Immature natural killer cell (primary cell): ENCODE measurements at regions not wholly inside any gene's neighbourhood (a gene's known extent, or its start where the extent isn't known, plus 50 kb on each side); places are given as distances from the start of the nearest gene placed in this dataset.

Source experiments
- DNase-seq, 3 donors: peaks; one replicate each; pipeline ENCODE4 v3.0.0; 2022; ENCODE audit warnings: mixed read lengths in 1 of 3
- H3K27ac Mint-ChIP-seq, 6 donors: one replicate each; pipeline ENCODE4 v1.8.0; 2020; ENCODE audit warnings: mixed read lengths in 6 of 6, mild to moderate bottlenecking in 5 of 6, inconsistent platforms in 4 of 6, moderate library complexity in 3 of 6
- H3K27me3 Mint-ChIP-seq, 3 donors: one replicate each; pipeline ENCODE4 v1.8.0; 2020 to 2021; ENCODE audit warnings: low read depth in 3 of 3, mild to moderate bottlenecking in 3 of 3, mixed read lengths in 3 of 3, moderate library complexity in 3 of 3, inconsistent platforms in 1 of 3
- H3K36me3 Mint-ChIP-seq, 3 donors: one replicate each; pipeline ENCODE4 v1.8.0; 2020; ENCODE audit warnings: mixed read lengths in 3 of 3, inconsistent platforms in 2 of 3, mild to moderate bottlenecking in 2 of 3
- H3K4me1 Mint-ChIP-seq, 2 donors: one replicate each; pipeline ENCODE4 v1.8.0; 2020; ENCODE audit warnings: inconsistent platforms in 2 of 2, mild to moderate bottlenecking in 2 of 2, mixed read lengths in 2 of 2, moderate library complexity in 1 of 2
- H3K4me3 Mint-ChIP-seq, 5 donors: one replicate each; pipeline ENCODE4 v1.8.0; 2020; ENCODE audit warnings: mild to moderate bottlenecking in 5 of 5, mixed read lengths in 5 of 5, inconsistent platforms in 3 of 5, moderate library complexity in 3 of 5
- H3K9me3 Mint-ChIP-seq, 6 donors: one replicate each; pipeline ENCODE4 v1.8.0; 2020; ENCODE audit warnings: mild to moderate bottlenecking in 6 of 6, mixed read lengths in 6 of 6, inconsistent platforms in 4 of 6, moderate library complexity in 3 of 6

DNA sequence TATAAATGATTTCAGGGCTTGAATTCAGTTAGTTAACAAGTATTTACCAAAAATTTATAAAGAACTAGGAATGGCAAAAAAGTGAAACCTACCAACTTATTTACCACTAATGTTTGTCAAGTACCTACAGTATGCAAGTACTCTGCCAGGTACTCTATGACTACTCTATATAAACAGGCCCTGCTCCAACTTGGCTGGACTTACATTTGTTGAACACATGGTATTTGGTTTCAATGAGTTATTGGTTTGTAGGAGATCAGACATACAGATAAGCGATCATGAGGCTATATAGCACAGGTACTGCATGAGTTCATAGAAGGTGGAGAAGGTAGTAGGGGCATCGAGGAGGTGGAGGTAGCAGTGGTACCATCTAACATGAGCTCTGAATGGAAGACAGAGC lies 159.9 kb upstream of the PDGFD start:
- no peak for DNase-seq
- Mint-ChIP-seq H3K27me3 (peaks cover 0 to 1% (median 0%) of the 10 kb centered on the region in 3 donors), H3K36me3 (no peaks in the 10 kb centered on the region), H3K4me1 (no peaks in the 10 kb centered on the region), H3K4me3 (no peak overlapping the region), H3K27ac (no peak overlapping the region), H3K9me3 (peaks cover 0 to 4% (median 0%) of the 10 kb centered on the region in 6 donors)

DNA sequence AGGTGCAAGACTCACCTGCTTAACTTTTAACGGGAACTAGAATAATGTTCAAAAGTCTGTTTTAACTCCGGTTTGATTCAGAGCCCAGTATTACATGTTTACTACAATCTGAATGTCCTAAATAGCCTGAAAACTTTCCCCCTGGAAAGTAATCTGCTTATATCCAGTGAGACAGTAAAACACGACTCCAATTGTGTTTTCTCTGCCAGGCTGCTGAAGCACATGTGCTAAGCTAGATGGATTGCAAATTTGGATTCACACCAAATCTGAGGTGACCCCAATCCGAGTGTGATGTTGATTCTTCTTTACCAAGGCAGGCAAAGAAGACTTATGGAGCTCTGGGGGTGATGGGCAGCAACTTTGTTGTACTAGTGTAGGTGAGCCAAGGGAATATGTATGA lies 158.7 kb upstream of the PDGFD start:
- DNase-seq: no peak
- H3K27me3 Mint-ChIP-seq: peaks cover 0 to 1% (median 0%) of the 10 kb centered on the region in 3 donors
- H3K9me3 Mint-ChIP-seq: peaks cover 0 to 6% (median 0%) of the 10 kb centered on the region in 6 donors
- H3K36me3 Mint-ChIP-seq: no peaks in the 10 kb centered on the region
- no peak overlapping the region for H3K27ac Mint-ChIP-seq
- no peak overlapping the region for H3K4me3 Mint-ChIP-seq
- H3K4me1 Mint-ChIP-seq: no peaks in the 10 kb centered on the region

DNA sequence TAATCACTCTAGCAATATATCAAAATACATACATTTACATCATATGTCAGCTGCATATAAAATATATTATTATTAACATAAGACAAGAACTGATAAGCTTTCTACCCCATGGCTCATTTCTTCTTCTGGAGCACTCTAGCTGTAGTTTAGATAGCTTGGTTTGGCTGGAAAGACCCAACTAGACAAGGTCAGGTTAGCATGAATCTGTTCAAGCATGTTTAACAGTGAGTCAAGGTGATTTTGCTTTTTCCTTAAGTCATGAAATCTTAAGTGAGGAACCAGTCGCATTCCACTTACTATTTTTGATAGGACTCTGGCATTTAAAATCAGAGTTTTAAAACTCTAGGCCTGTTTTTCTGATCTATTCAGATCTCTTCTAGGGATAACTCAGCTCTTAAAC lies 157.0 kb upstream of the PDGFD start:
- Mint-ChIP-seq H3K4me3 (no peak overlapping the region), H3K4me1 (no peaks in the 10 kb centered on the region), H3K36me3 (no peaks in the 10 kb centered on the region), H3K9me3 (peaks cover 0 to 6% (median 0%) of the 10 kb centered on the region in 6 donors), H3K27me3 (peaks cover 0 to 1% (median 0%) of the 10 kb centered on the region in 3 donors), H3K27ac (no peak overlapping the region)
- DNase-seq: no peak

DNA sequence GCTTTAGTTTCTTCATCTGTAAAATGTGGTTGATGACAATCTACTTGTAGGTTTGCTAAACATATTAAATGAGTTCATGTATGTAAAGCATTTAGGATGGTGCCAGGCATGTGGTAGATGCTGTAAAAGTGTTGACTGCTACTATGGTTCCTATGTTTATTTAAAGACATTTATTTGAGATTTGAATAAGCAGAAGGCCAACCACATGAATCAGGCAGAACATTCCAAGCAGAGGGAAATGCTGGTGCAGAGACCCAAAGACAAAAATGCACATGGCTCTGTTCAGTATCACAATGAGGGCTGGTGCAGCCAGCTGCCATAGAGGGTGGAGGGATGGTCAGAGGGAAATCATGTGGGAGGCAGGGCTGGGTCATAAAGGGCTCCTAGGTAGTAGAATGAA lies 156.2 kb upstream of the PDGFD start:
- Mint-ChIP-seq H3K4me1 (no peaks in the 10 kb centered on the region), H3K9me3 (peaks cover 0 to 6% (median 0%) of the 10 kb centered on the region in 6 donors), H3K4me3 (no peak overlapping the region), H3K36me3 (no peaks in the 10 kb centered on the region), H3K27me3 (peaks cover 0 to 1% (median 0%) of the 10 kb centered on the region in 3 donors), H3K27ac (no peak overlapping the region)
- DNase-seq: no peak

DNA sequence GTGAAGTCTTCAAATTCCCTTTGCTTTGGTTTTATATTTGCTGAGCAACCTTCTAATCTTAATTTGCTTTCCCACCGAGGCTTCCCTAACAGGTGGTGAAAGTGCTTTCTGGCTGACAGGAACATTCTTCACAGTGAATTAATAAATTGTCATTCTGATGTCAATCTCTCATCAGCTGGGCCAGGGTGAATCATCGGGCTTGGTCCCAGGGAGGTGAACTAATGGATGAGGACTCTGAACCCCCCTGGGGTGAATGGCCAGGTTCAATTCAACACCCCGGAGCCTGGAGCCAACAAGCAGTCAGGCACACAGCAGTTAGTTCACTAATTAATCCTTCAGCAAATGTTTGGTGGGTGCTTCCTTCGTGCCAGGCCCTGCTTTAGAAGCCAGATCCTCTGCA lies 155.4 kb upstream of the PDGFD start:
- peaks cover 0 to 2% (median 1%) of the 10 kb centered on the region in 3 donors for H3K27me3 Mint-ChIP-seq
- H3K9me3 Mint-ChIP-seq: peaks cover 0 to 4% (median 0%) of the 10 kb centered on the region in 6 donors
- no peak overlapping the region for H3K4me3 Mint-ChIP-seq
- no peak for DNase-seq
- H3K4me1 Mint-ChIP-seq: no peaks in the 10 kb centered on the region
- H3K27ac Mint-ChIP-seq: no peak overlapping the region
- H3K36me3 Mint-ChIP-seq: no peaks in the 10 kb centered on the region

DNA sequence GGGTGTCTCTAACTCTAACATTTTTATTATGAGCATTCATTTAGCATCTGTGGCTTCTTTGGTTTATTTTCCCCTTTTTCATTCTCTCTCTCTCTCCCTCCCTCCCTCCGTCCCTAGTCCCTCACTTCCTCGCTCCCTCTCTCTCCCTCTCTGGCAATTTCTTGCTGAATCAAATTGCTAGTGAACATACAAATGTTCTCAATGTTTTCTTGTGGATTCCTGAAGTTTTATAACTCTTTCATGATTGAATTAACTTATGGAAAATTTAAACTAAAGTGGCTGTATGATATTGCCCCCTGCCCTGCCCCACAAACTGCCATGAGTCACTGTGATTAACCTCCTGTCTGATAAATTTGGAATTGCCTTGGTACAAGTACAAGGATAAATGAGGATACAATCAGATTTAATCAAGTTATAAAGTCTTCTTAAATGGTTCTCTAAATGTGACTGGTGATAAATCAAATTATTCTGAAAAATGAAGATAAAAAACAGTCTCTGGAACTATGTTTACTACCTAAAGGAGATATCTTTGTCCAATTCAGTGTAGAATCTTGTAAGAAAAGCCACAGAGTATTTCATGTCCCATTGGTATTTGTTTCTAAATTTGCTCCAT lies 143.0 kb upstream of the PDGFD start:
- no peaks in the 10 kb centered on the region for H3K9me3 Mint-ChIP-seq
- H3K4me1 Mint-ChIP-seq: no peaks in the 10 kb centered on the region
- no peak overlapping the region for H3K27ac Mint-ChIP-seq
- peaks cover 0 to 7% (median 0%) of the 10 kb centered on the region in 3 donors for H3K27me3 Mint-ChIP-seq
- H3K4me3 Mint-ChIP-seq: no peak overlapping the region
- no peak for DNase-seq
- no peaks in the 10 kb centered on the region for H3K36me3 Mint-ChIP-seq

DNA sequence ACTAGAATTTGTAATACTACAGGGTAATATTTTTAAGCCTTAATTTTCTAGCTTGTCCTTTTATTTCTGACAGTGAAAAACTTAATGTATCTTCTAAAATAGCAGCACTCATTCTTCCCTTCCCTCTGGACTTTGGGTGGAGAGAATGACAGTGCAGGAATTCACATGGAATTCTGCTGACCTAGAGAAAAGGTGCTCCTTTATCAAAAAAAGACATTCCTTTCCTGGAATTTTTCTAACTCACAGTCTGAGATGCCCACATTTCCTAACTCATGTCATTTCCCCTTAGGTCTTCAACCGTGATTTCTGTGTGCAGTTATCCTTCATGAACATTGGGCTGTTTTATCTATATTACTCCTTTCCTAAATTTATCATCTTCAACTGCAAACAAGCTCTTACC lies 137.8 kb upstream of the PDGFD start:
- Mint-ChIP-seq H3K4me1 (no peaks in the 10 kb centered on the region), H3K4me3 (no peak overlapping the region), H3K27ac (no peak overlapping the region), H3K36me3 (no peaks in the 10 kb centered on the region), H3K27me3 (peaks cover 0 to 3% (median 2%) of the 10 kb centered on the region in 3 donors), H3K9me3 (no peaks in the 10 kb centered on the region)
- no peak for DNase-seq

DNA sequence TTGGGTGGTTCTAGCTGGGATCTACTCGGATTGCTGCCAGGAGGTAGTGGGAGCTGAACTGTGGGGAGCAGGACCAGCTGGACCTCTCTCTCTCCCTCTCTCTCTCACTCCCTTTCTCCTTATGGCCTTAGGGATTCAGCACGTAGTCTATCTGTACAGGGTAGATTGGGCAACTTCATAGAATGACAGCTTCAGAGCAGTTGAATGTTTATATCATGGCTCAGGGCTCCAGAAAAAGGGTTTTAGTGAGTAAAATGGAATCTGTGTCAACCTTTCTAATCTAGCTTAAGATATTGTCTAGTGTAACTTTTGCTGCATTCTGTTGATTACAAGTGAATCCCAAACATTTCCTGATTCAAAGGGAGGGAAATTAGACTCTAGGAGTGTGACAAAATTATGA lies 127.7 kb upstream of the PDGFD start:
- Mint-ChIP-seq H3K27ac (no peak overlapping the region), H3K36me3 (no peaks in the 10 kb centered on the region), H3K9me3 (no peaks in the 10 kb centered on the region), H3K4me3 (no peak overlapping the region), H3K4me1 (no peaks in the 10 kb centered on the region), H3K27me3 (peaks cover 0 to 5% (median 0%) of the 10 kb centered on the region in 3 donors)
- DNase-seq: no peak

DNA sequence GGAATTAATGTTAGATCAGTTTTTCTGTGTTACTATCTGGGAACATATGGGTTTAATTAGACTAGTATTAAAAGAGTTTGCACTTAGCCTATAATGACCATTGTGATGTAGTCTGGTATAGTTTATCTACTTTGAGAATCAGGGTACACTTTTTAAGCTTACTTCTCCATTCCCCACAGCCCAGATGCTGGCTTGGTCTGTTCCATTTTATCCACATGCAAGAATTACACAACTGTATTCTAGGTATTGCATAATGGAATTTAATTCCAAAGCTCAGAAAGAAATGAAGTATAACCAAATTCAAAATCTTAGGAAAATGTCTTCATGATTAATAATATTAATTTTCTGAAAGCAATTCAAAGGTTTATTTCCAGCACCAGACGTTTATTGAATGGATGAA lies 122.2 kb upstream of the PDGFD start:
- no peak for DNase-seq
- Mint-ChIP-seq H3K36me3 (no peaks in the 10 kb centered on the region), H3K27me3 (peaks cover 0 to 15% (median 0%) of the 10 kb centered on the region in 3 donors), H3K4me3 (no peak overlapping the region), H3K9me3 (peaks cover 0 to 5% (median 0%) of the 10 kb centered on the region in 6 donors), H3K4me1 (no peaks in the 10 kb centered on the region), H3K27ac (no peak overlapping the region)

DNA sequence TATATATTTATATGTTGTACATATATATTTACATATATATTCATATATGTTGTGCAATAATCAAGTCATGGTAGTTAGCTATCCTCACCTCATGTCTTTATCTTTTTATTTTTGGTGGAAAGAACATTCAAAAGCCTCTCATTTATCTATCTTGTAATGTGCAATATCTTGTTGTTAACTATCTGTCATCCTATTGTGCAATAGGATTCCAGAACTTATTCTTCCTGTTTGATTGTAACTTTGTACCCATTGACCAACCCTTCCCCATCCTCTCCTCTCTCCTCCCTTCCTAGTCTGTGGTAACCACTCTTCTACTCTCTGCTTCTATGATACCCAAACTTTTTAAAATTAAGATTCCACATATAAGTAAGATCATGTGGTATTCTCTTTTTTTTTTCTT lies 115.6 kb upstream of the PDGFD start:
- no peaks in the 10 kb centered on the region for H3K4me1 Mint-ChIP-seq
- no peak for DNase-seq
- no peak overlapping the region for H3K4me3 Mint-ChIP-seq
- H3K36me3 Mint-ChIP-seq: no peaks in the 10 kb centered on the region
- peaks cover 0 to 6% (median 0%) of the 10 kb centered on the region in 6 donors for H3K9me3 Mint-ChIP-seq
- H3K27ac Mint-ChIP-seq: no peak overlapping the region
- H3K27me3 Mint-ChIP-seq: peaks cover 0 to 9% (median 0%) of the 10 kb centered on the region in 3 donors

DNA sequence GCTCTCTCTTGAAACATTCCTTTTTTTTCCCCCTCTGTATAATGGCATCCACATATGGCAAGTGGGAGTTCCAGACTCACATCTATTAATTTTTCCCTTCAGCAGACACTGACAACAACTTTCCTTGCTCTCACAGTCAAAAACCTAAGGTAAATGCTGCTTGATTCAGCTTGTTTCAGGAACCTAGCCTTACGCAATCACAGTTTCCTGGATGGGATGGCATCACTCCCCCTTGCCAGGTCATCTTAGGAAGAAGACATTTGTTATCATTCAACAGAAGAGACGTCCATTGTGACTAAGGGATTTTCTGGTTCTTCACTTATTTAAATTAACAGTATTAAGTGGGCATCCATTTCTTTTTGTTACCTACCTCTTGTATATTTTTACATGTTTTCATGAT lies 112.0 kb upstream of the PDGFD start:
- no peaks in the 10 kb centered on the region for H3K4me1 Mint-ChIP-seq
- H3K36me3 Mint-ChIP-seq: no peaks in the 10 kb centered on the region
- no peak overlapping the region for H3K27ac Mint-ChIP-seq
- no peak for DNase-seq
- no peak overlapping the region for H3K4me3 Mint-ChIP-seq
- peaks cover 0 to 3% (median 0%) of the 10 kb centered on the region in 6 donors for H3K9me3 Mint-ChIP-seq
- peaks cover 0 to 2% (median 0%) of the 10 kb centered on the region in 3 donors for H3K27me3 Mint-ChIP-seq

DNA sequence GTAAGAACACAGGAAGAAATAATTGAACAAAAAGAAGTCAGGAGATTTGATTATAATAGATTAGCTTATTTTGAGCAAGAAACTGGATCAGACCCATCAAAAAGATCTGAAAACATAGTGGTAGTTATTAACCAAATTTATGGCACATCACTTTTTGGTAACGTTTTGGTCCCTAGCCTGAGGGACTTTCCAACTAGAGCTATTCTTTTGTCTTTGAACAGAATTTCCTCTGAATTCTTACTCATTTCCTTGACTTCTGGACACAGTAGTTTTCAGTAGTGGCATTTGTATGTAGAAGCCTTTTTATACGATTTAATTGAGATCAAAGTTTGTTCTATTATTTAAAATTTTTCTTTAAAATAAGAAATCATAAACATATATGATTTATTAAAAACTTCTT lies 96.5 kb upstream of the PDGFD start:
- Mint-ChIP-seq H3K27ac (no peak overlapping the region), H3K4me1 (no peaks in the 10 kb centered on the region), H3K36me3 (no peaks in the 10 kb centered on the region), H3K4me3 (no peak overlapping the region), H3K9me3 (no peaks in the 10 kb centered on the region), H3K27me3 (peaks cover 0 to 4% (median 4%) of the 10 kb centered on the region in 3 donors)
- DNase-seq: no peak

DNA sequence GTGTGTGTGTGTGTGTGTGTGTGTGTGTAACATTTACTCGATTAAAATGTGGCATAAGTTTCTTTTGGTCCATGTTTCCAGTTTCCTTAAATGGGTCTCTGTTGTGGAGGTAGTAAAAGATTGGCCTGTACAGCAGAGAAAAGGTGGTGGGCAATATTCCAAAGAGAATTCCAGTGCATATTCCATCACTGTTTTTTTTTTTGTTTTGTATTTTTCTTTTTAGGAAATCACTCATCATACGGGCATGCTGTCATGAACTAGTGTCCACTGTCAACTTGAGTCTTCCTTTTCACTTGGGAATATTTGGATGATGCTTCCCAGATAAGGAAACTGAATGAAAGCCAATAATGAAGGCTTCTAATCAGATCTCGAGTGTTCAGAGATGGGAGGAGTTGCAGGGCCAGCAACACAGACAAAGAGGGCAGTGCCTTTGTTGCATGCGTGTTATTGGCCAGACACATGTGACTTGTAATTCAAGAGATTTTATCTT lies 95.2 kb upstream of the PDGFD start:
- Mint-ChIP-seq H3K27me3 (peaks cover 0 to 6% (median 4%) of the 10 kb centered on the region in 3 donors), H3K9me3 (no peaks in the 10 kb centered on the region), H3K27ac (no peak overlapping the region), H3K4me1 (no peaks in the 10 kb centered on the region), H3K4me3 (no peak overlapping the region), H3K36me3 (no peaks in the 10 kb centered on the region)
- no peak for DNase-seq

DNA sequence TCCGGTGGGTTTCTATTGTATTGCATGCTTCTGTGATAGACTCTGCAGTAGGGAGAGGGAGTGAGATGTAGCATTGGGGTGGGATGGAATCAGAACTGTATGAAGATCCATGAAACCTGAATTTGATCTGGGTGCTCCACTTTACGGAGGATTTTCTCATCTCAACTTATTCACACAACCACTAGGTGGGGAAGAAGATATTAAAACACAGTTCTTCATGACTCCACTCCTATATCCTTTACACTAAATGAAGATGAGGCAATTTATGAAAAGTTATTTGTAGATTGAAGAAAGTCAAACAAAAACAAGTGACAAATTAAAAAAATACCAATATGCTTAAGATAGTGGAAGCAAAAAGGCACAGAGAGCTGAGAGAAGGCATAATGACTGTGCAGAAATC lies 92.6 kb upstream of the PDGFD start:
- no peak for DNase-seq
- Mint-ChIP-seq H3K4me1 (no peaks in the 10 kb centered on the region), H3K4me3 (no peak overlapping the region), H3K9me3 (no peaks in the 10 kb centered on the region), H3K36me3 (no peaks in the 10 kb centered on the region), H3K27ac (no peak overlapping the region), H3K27me3 (peaks cover 0 to 4% (median 4%) of the 10 kb centered on the region in 3 donors)

DNA sequence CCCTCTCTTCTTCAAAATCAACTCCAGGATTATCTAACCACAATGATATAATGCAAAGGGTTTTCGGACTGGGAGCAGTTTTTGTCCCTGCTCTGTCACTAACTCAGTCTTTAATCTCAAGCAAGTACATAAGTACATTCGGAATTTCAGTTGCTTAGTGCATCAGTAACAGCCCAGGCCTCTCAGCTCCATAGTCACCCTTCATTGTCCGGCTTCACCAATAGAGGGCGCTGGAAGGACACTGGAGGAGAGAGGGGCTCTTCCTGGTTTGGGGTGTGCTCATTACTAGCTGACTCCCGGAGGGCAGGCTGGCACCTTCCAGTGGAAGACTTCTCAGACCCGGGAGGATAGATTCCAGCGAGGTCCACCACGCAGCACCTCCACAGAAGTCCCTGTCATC lies 90.4 kb upstream of the PDGFD start:
- Mint-ChIP-seq H3K9me3 (no peaks in the 10 kb centered on the region), H3K36me3 (no peaks in the 10 kb centered on the region), H3K27me3 (peaks cover 0 to 4% (median 4%) of the 10 kb centered on the region in 3 donors), H3K4me1 (no peaks in the 10 kb centered on the region), H3K4me3 (no peak overlapping the region), H3K27ac (no peak overlapping the region)
- DNase-seq: peak in 1 of 3 donors; percentile 7
